HS-5 (cell line): ENCODE measurements at regions not wholly inside any gene's neighbourhood (a gene's known extent, or its start where the extent isn't known, plus 50 kb on each side); places are given as distances from the start of the nearest gene placed in this dataset.

Source experiments
- DNase-seq: peaks from one replicate; pipeline ENCODE4 v3.0.0-alpha.2; 2012; ENCODE audit warnings: low read depth

- no peak for DNase-seq
Observed at GRCh38 chr14:84527706-84528105, 1002.2 kb upstream of the FLRT2 start.

DNA sequence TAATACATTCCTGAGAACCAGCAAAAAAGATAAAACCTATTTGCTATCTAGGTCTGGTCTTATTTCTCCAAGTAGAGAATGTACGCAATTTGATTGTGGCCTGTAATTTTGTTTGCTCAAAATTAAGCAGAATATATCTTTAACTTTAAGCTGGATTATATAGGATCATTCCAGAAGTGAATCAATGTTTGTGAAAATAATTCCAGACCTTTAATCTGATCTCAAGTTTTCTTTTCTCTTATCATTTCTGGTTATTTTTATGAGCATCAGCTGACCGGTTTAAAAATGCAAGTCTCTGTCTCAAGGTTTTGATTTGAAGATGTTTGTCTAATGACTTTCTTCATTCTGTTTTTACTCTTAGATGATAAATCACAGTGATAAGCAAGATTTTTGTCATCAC lies 997.9 kb upstream of the FLRT2 start:
- no peak for DNase-seq

GRCh38 chr14:84533181-84533725 lies 996.7 kb upstream of the FLRT2 start:
- DNase-seq = no peak

DNA sequence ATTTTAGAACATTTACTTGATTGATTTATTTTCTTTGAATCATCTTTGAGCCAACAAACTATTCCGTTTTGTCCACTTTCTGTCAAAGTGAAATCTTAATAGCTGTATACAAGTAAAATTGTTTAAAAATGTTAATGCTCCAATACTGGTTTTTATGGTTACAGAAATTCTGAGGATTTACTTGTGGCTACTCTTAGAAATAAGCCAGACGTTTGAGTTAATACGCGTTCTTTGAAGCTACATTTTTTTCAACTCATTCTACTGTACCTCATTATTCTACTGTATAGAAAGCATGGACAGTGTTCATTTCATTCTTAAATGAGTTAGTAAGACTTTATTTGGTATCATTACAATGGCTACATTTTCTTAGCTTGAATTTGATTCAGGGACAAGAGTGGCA lies 996.2 kb upstream of the FLRT2 start:
- no peak for DNase-seq

DNA sequence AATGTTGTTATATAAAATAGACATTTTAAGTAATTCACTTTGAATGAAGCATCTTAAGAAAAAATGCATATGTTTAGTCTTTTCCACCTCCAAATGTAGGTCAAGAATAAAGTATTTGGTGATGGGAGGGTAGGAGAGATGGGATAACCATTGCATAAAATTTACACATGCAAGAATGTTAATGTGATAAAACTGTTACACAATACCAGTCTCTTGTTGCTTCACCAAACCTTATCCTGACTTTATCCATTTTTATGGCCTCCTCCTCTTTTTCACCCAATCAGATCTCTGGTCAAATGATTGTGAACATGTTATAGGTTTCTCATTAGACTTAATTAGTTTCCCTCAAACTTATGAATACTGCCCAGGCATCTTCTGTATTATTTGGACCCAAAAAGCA lies 994.5 kb upstream of the FLRT2 start:
- DNase-seq = no peak

DNA sequence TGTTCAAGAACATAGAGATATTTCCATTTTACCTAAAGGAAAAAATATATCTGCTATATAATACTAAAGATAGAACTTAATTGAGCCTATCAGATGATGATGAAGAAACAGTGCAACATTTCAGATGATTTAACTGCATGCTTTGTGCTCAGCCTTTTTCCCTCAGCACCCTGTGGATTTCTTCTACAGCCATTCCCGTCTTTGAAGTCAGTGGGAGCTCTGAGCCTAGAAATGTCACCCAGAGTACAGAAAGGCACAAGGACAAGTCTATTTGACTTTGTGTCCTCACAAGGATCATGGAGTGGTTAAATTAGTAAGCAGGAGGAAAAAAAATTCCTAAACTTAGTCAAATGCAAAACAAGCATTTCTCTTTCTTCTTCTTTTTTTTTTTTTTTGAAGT lies 994.0 kb upstream of the FLRT2 start:
- DNase-seq = no peak

GRCh38 chr14:84541018-84541417 lies 988.9 kb upstream of the FLRT2 start:
- DNase-seq = no peak

DNA sequence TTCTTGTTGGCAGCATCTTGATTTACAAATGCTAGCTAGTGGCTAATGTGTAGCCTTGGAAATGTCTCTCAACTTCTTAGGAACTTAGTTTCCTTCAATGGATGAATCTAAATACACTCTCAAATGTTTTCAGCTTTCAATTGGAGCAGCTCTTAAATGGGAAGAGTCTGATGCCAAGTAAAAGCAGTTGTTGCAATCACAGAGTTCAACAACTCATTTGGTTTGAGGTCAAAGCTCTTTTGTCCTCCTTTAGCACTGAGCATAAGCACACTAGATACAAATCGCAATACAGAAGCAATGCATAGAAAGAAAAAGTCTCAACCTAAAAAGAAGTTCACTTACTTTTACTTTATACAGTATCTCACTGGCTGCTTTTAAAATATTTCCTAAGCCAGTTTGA lies 986.1 kb upstream of the FLRT2 start:
- DNase-seq = no peak

DNA sequence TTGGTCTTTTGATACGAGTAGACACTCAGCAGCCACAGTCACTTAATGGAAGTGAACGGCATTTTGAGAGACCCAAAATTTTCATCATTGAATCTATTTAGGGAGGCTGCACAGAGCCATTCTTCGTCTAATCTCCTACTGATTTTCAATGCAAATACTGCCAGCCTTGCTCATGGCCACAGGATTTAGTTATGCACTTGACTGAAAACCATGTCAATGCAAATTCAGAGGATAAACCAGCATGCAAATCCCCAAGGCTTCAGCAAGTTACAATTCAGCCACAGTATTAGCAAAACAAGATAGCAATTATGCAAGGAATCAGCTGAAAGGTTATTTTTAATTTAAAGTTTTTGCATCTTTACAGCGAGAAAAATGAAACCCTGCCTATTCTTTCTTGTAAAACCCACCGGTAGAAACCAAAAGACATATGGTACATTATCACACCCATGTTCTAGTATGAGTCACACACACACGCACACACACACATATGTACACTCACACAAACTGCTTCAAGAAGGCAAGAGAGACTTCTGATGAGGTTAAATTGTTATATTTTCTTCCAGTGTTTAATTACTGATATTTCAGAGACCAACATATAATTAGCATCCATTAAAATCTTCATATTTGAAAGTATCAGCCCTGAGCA lies 985.3 kb upstream of the FLRT2 start:
- DNase-seq = no peak

- no peak for DNase-seq
Observed at GRCh38 chr14:84546236-84546635, 983.7 kb upstream of the FLRT2 start.

DNA sequence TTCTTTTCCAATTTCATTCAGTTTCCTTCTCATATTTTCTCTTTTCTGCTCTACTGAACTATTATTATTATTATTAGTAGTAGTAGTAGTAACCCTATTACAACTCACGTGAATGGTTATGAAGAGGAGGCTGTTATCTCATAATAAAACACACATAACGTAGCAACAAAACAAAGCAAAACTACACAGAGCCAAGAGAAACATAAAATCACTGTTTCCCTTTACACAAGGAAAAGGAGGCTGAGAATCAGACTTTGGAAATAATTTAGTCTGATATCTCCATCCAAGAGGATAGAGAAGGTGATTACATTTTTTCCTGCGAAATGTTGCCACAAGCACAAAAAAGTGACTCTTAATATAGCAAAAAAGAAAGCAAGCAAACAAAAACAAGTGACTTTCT lies 975.8 kb upstream of the FLRT2 start:
- no peak for DNase-seq

GRCh38 chr14:84555493-84555892 lies 974.5 kb upstream of the FLRT2 start:
- no peak for DNase-seq

GRCh38 chr14:84566109-84566508 lies 963.8 kb upstream of the FLRT2 start:
- DNase-seq = no peak

DNA sequence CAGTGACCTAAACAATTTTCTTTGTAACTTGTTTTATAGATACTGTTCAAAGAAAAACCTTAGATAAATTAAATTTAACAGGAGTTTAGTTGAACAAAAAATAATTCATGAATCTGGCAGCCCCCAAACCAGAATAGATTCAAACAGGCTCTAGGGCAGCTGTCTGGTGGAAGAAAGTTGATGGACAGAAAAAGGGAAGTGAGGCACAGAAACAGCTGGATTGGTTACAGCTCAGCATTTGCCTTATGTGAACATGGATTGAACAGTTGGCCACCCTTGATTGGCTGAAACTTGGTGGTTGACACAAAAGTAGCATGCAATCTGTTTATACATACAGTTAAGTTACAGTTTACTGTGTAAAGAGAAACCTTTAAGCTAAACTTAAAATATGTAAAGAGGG lies 954.3 kb upstream of the FLRT2 start:
- DNase-seq = no peak

DNA sequence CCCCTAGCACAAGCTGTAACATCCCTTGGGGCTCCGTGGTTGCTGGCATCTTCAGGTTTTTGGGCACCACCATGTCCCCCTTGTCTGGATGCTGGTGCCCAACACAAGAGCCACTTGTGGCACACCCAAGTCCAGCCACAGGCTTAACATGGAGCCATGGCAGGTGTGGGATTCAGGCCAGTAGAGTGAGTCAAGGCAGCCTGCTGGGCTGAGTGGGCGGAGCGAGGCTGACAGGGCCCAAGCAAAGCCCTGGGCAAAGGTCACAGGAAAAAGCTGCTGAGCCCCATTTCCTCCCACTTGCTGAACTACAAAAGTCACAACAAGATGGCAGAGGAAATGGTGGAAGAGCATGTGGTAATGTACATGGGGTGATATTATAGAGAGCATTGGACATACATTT lies 950.7 kb upstream of the FLRT2 start:
- DNase-seq = no peak

DNA sequence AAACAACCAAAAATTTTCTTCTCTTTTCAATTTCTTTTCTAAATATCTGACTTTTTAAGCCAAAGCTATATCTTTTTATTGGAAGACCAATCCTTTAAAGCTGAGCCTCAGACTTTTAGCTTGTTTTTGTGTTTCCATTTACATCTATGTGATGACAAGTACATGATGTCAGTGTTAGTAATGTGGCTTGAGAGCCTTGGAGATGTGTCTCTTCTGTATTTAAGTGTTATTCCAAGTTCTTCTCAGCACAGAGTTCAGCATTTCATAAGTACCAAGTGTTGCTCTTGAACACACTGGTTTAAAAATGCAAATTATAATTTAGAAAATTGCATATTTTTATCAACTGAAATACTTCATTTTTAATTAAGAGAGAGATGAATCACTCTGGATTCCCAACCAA lies 948.9 kb upstream of the FLRT2 start:
- no peak for DNase-seq

DNA sequence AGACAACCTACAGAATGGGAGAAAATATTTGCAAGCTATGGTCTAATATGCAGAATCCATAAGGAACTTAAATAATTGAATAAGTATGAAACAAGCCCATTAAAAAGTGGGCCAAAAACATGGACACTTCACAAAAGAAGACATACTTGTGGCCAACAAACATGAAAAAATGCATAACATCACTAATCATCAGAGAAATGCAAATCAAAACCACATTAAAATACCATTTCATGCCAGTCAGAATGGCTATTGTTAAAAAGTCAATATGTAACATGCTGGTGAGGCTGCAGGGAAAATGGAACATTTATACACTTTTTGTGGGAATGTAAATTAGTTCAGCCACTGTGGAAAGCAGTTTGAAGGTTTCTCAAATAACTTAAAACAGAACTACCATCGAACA lies 945.4 kb upstream of the FLRT2 start:
- no peak for DNase-seq

- no peak for DNase-seq
Observed at GRCh38 chr14:84591827-84592445, 938.0 kb upstream of the FLRT2 start.

- no peak for DNase-seq
Observed at GRCh38 chr14:84592770-84593169, 937.2 kb upstream of the FLRT2 start.

GRCh38 chr14:84610086-84610485 lies 919.9 kb upstream of the FLRT2 start:
- DNase-seq = no peak

DNA sequence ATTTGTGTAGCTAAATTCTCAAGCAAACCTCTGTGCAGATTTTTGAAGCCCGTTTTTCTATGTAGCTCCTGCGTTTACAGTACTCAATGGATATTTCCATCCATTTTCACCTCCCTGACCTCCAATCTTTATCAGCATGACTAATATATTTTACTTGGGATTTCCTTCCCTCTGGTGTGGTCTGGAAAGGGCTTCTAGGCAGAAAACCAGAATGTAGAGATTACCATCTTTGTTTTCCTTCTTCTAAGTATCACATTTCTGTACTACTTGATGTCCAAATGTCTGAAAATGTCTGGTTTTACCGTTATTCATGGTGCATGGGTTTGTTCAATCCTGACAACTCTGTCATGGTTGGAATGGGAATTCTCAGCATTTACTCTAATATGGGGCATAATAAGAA lies 907.6 kb upstream of the FLRT2 start:
- no peak for DNase-seq

GRCh38 chr14:84643446-84643845 lies 886.5 kb upstream of the FLRT2 start:
- DNase-seq = no peak

GRCh38 chr14:84646786-84647500 lies 883.0 kb upstream of the FLRT2 start:
- peak; percentile 8 for DNase-seq
